NB4 (cell line): ENCODE measurements at regions not wholly inside any gene's neighbourhood (a gene's known extent, or its start where the extent isn't known, plus 50 kb on each side); places are given as distances from the start of the nearest gene placed in this dataset.

ENCODE experiments used
- POLR2A ChIP-seq: IDR thresholded peaks from 2 replicates; pipeline ENCODE4 v1.6.1; 2011; ENCODE audit warnings: mild to moderate bottlenecking; ENCODE audit not compliant: insufficient read length; ENCODE audit errors: extremely low read depth
- TF ChIP-seq, protein P1 (sequence below): IDR thresholded peaks from one replicate; pipeline ENCODE4 v1.5.1; 2012; ENCODE audit warnings: low read depth, low read length
- TF ChIP-seq, protein P2 (sequence below): IDR thresholded peaks from 2 replicates; pipeline ENCODE4 v1.6.1; 2011; ENCODE audit warnings: low read depth, low read length

DNA sequence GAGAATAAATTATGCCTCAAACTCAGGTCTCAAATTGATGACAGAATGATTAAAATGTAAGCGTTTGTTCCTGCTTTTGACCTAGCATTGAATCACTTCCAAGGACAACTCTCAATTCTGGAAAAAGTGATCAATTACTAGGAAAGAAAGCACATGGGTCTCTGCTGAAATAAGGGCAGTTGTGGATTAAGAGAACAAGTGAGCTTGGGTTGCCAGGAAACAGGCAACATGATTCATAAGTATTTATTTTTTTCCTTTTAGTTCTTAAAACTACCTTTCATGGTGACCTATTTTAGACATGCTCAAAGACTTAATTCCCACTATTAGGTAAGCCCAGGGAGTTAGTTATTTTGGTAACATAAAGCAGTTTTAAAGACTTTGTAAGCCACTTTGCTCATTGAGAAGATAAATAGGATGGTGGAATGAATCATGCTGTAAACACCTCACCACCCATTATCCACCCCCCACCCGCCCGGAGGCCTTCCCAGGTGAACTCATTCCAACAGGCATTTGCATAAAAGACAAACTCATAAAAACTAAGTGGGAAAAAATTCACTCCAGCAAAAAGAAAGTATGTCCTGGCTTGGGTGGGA is 728.3 kb downstream of the SORCS1 start:
- TF ChIP-seq, protein P1, sequence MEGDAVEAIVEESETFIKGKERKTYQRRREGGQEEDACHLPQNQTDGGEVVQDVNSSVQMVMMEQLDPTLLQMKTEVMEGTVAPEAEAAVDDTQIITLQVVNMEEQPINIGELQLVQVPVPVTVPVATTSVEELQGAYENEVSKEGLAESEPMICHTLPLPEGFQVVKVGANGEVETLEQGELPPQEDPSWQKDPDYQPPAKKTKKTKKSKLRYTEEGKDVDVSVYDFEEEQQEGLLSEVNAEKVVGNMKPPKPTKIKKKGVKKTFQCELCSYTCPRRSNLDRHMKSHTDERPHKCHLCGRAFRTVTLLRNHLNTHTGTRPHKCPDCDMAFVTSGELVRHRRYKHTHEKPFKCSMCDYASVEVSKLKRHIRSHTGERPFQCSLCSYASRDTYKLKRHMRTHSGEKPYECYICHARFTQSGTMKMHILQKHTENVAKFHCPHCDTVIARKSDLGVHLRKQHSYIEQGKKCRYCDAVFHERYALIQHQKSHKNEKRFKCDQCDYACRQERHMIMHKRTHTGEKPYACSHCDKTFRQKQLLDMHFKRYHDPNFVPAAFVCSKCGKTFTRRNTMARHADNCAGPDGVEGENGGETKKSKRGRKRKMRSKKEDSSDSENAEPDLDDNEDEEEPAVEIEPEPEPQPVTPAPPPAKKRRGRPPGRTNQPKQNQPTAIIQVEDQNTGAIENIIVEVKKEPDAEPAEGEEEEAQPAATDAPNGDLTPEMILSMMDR, result no peak
- TF ChIP-seq, protein P2, sequence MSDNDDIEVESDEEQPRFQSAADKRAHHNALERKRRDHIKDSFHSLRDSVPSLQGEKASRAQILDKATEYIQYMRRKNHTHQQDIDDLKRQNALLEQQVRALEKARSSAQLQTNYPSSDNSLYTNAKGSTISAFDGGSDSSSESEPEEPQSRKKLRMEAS, result no peak
- no peak for TF ChIP-seq POLR2A
